ENCODE measurements at regions not wholly inside any gene's neighbourhood (a gene's known extent, or its start where the extent isn't known, plus 50 kb on each side); places are given as distances from the start of the nearest gene placed in this dataset.

DNA sequence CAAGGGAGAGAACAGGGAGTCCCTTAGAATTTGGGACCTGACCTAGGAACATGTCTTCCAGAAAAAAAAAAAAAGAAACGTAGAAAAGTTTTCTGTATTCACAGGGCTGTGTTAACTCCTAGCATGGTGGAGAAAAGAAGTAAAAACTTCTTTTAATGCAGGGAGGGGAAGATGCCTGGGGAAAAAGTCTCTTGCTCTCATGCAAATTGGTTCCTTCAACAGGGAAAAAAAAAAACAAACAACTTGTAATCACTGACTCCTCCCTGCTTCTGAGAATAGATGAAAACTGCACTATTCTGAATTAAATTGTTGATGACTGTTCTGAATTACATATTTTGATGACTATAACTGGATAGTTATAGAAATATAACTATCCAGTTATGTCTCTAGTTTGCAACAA, 933.2 kb downstream of the TRIB2 start:
- TF ChIP-seq CTCF (IDR thresholded peaks at IDR 0.05): no peak
- no peak for TF ChIP-seq POLR2A (IDR thresholded peaks at IDR 0.05)

All from tibial nerve (tissue), 3 donors.